H9 (cell line): ENCODE measurements at regions not wholly inside any gene's neighbourhood (a gene's known extent, or its start where the extent isn't known, plus 50 kb on each side); places are given as distances from the start of the nearest gene placed in this dataset.

Experiments
- DNase-seq: peaks from one replicate; pipeline ENCODE4 v3.0.0-alpha.2; 2017
- H2AFZ ChIP-seq: one replicate; pipeline ENCODE4 v1.6.1; 2013; ENCODE audit warnings: mild to moderate bottlenecking, low read length, control low read depth, moderate library complexity
- H2AK5ac ChIP-seq: 2 replicates; pipeline ENCODE4 v1.6.1; 2013; ENCODE audit warnings: low read length, control low read depth, mixed read lengths; ENCODE audit not compliant: insufficient read length
- H2BK120ac ChIP-seq: one replicate; pipeline ENCODE4 v1.6.1; 2013; ENCODE audit warnings: low read depth, mild to moderate bottlenecking, low read length, control low read depth, inconsistent platforms; ENCODE audit not compliant: poor library complexity, severe bottlenecking
- H2BK12ac ChIP-seq: 2 replicates; pipeline ENCODE4 v1.6.1; 2013; ENCODE audit warnings: low read length, control low read depth, mixed read lengths, low read depth; ENCODE audit not compliant: insufficient read length
- H2BK15ac ChIP-seq: 2 replicates; pipeline ENCODE4 v1.6.1; 2013; ENCODE audit warnings: low read depth, low read length, control low read depth
- H2BK20ac ChIP-seq: one replicate; pipeline ENCODE4 v1.6.1; 2013; ENCODE audit warnings: low read depth, mild to moderate bottlenecking, low read length, control low read depth, inconsistent platforms; ENCODE audit not compliant: poor library complexity, severe bottlenecking
- H2BK5ac ChIP-seq: 2 replicates; pipeline ENCODE4 v1.6.1; 2013; ENCODE audit warnings: low read length, control low read depth, mixed read lengths; ENCODE audit not compliant: insufficient read length
- H3K14ac ChIP-seq: 2 replicates; pipeline ENCODE4 v1.6.1; 2013; ENCODE audit warnings: low read length, control low read depth; ENCODE audit not compliant: insufficient read depth
- H3K18ac ChIP-seq: 2 replicates; pipeline ENCODE4 v1.6.1; 2013; ENCODE audit warnings: low read depth, mild to moderate bottlenecking, mixed read lengths, low read length, control low read depth; ENCODE audit not compliant: insufficient read length
- H3K23ac ChIP-seq: 2 replicates; pipeline ENCODE4 v1.6.1; 2013; ENCODE audit warnings: low read length, control low read depth, mixed read lengths, low read depth; ENCODE audit not compliant: insufficient read length
- H3K23me2 ChIP-seq: 2 replicates; pipeline ENCODE4 v1.6.1; 2013; ENCODE audit warnings: low read depth, mild to moderate bottlenecking, mixed read lengths, low read length, control low read depth; ENCODE audit not compliant: insufficient read length, poor library complexity, severe bottlenecking
- H3K27ac ChIP-seq: 2 replicates; pipeline ENCODE4 v1.5.1; 2013; ENCODE audit warnings: low read length, control low read depth, mixed read lengths, low read depth; ENCODE audit not compliant: insufficient read length
- H3K27me3 ChIP-seq: 2 replicates; pipeline ENCODE4 v1.6.1; 2013; ENCODE audit warnings: low read length, control low read depth, inconsistent platforms; ENCODE audit not compliant: insufficient read depth
- H3K4ac ChIP-seq: 2 replicates; pipeline ENCODE4 v1.6.1; 2013; ENCODE audit warnings: low read depth, mild to moderate bottlenecking, control low read depth, inconsistent platforms, low read length, moderate library complexity
- H3K4me1 ChIP-seq: 2 replicates; pipeline ENCODE4 v1.6.1; 2013; ENCODE audit warnings: low read length, control low read depth, inconsistent platforms; ENCODE audit not compliant: insufficient read depth
- H3K4me2 ChIP-seq: 2 replicates; pipeline ENCODE4 v1.6.1; 2013; ENCODE audit warnings: low read length, control low read depth, mixed read lengths; ENCODE audit not compliant: insufficient read length, insufficient read depth
- H3K56ac ChIP-seq: 2 replicates; pipeline ENCODE4 v1.6.1; 2013; ENCODE audit warnings: low read depth, mild to moderate bottlenecking, mixed read lengths, low read length, control low read depth; ENCODE audit not compliant: insufficient read length
- H3K79me1 ChIP-seq: 2 replicates; pipeline ENCODE4 v1.6.1; 2013; ENCODE audit warnings: low read depth, mild to moderate bottlenecking, moderate library complexity, low read length, control low read depth, inconsistent platforms; ENCODE audit not compliant: insufficient read depth, poor library complexity, severe bottlenecking
- H3K79me2 ChIP-seq: 2 replicates; pipeline ENCODE4 v1.6.1; 2013; ENCODE audit warnings: low read length, control low read depth, inconsistent platforms; ENCODE audit not compliant: insufficient read depth
- H3K9ac ChIP-seq: 2 replicates; pipeline ENCODE4 v1.6.1; 2013; ENCODE audit warnings: low read length, control low read depth, mixed read lengths; ENCODE audit not compliant: insufficient read length; ENCODE audit errors: extremely low read depth
- H3K9me3 ChIP-seq: one replicate; pipeline ENCODE4 v1.6.1; 2013; ENCODE audit warnings: low read depth, low read length, inconsistent platforms; ENCODE audit not compliant: control insufficient read depth
- H3T11ph ChIP-seq: one replicate; pipeline ENCODE4 v1.6.1; 2013; ENCODE audit warnings: mild to moderate bottlenecking, low read length, control low read depth, inconsistent platforms
- H4K20me1 ChIP-seq: one replicate; pipeline ENCODE4 v1.6.1; 2013; ENCODE audit not compliant: control insufficient read depth, insufficient read length, insufficient read depth
- H4K5ac ChIP-seq: 2 replicates; pipeline ENCODE4 v1.6.1; 2013; ENCODE audit warnings: low read depth, mild to moderate bottlenecking, mixed read lengths, low read length, control low read depth; ENCODE audit not compliant: insufficient read length
- H4K8ac ChIP-seq: replicated peaks from 2 replicates; pipeline ENCODE4 v1.6.1; 2013; ENCODE audit warnings: low read length, control low read depth, mixed read lengths, low read depth; ENCODE audit not compliant: insufficient read length
- H4K91ac ChIP-seq: 2 replicates; pipeline ENCODE4 v1.6.1; 2013; ENCODE audit warnings: low read depth, mild to moderate bottlenecking, moderate library complexity, mixed read lengths, low read length, control low read depth; ENCODE audit not compliant: insufficient read length
- H3K27ac Mint-ChIP-seq, 3 experiments: 2 replicates in 2 of 3; 3 replicates in 1 of 3; pipeline ENCODE4 v1.8.0; 2020 to 2021; ENCODE audit warnings: mixed read lengths in 3 of 3, mild to moderate bottlenecking in 1 of 3, moderate library complexity in 1 of 3
- H3K27me3 Mint-ChIP-seq: 2 replicates; pipeline ENCODE4 v1.8.0; 2021; ENCODE audit warnings: low read depth, mild to moderate bottlenecking, moderate library complexity, mixed read lengths
- H3K36me3 Mint-ChIP-seq, 3 experiments: 2 replicates in 2 of 3; 3 replicates in 1 of 3; pipeline ENCODE4 v1.8.0; 2020 to 2021; ENCODE audit warnings: low read depth in 3 of 3, mixed read lengths in 3 of 3; ENCODE audit not compliant: insufficient read depth in 1 of 3
- H3K4me1 Mint-ChIP-seq, 2 experiments: 2 replicates each; pipeline ENCODE4 v1.8.0; 2020; ENCODE audit warnings: mixed read lengths in 2 of 2
- H3K4me3 Mint-ChIP-seq, 2 experiments: 2 replicates in 1 of 2; 3 replicates in 1 of 2; pipeline ENCODE4 v1.8.0; 2020 to 2021; ENCODE audit warnings: mild to moderate bottlenecking in 2 of 2, mixed read lengths in 2 of 2, moderate library complexity in 1 of 2
- H3K9me3 Mint-ChIP-seq, 2 experiments: 2 replicates in 1 of 2; 3 replicates in 1 of 2; pipeline ENCODE4 v1.8.0; 2020; ENCODE audit warnings: mild to moderate bottlenecking in 2 of 2, mixed read lengths in 2 of 2, moderate library complexity in 1 of 2
- WGBS: extraction: QIAGEN DNeasy Blood & Tissue Kit; methylation state at CpG from one replicate; pipeline ENCODE4 v1.1.7; 2013; ENCODE audit warnings: missing lambda C conversion rate, low lambda C conversion rate, mixed read lengths; ENCODE audit not compliant: insufficient read length; ENCODE audit errors: extremely low coverage; 5-methylcytosine and 5-hydroxymethylcytosine counted together
- TF ChIP-seq, protein P1 (sequence below): fragments of 200-600 bp; sonication (generic); conservative IDR thresholded peaks from 3 replicates; pipeline ENCODE4 v1.8.0; 2021; ENCODE audit warnings: antibody characterized with exemption, mild to moderate bottlenecking

DNA sequence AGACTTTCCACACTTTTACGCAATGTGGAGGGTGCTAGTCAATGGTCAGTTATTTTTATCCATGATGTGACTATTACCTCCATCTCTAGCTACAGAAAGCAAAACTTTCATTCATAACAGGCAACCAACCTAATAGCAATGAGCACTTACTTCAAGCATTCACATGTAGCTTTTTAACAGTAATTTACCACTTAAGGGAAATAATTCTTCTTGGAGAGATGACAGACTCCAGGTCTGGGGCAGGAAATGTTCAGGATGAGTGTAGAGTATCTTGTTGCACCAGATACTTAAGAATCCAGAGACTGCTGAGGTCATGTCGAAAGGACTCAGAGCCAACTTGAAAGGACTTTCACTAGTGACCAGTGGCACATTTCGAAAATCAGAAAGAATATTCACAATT, 347.6 kb downstream of the CHRM3 start:
- no peak overlapping the region for H3K27ac ChIP-seq
- H3K79me2 ChIP-seq, result no peaks in the 10 kb centered on the region
- H2AK5ac ChIP-seq, result no peak overlapping the region
- no peak overlapping the region for H4K8ac ChIP-seq
- Mint-ChIP-seq H3K4me3 (no peak overlapping the region), H3K9me3 (no peaks in the 10 kb centered on the region), H3K4me1 (no peaks in the 10 kb centered on the region), H3K27ac (no peak overlapping the region), H3K36me3 (no peaks in the 10 kb centered on the region), H3K27me3 (no peaks in the 10 kb centered on the region)
- no peak overlapping the region for H2BK15ac ChIP-seq
- no peaks in the 10 kb centered on the region for H4K20me1 ChIP-seq
- H3K18ac ChIP-seq, result no peak overlapping the region
- TF ChIP-seq, protein P1, sequence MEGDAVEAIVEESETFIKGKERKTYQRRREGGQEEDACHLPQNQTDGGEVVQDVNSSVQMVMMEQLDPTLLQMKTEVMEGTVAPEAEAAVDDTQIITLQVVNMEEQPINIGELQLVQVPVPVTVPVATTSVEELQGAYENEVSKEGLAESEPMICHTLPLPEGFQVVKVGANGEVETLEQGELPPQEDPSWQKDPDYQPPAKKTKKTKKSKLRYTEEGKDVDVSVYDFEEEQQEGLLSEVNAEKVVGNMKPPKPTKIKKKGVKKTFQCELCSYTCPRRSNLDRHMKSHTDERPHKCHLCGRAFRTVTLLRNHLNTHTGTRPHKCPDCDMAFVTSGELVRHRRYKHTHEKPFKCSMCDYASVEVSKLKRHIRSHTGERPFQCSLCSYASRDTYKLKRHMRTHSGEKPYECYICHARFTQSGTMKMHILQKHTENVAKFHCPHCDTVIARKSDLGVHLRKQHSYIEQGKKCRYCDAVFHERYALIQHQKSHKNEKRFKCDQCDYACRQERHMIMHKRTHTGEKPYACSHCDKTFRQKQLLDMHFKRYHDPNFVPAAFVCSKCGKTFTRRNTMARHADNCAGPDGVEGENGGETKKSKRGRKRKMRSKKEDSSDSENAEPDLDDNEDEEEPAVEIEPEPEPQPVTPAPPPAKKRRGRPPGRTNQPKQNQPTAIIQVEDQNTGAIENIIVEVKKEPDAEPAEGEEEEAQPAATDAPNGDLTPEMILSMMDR, result no peak
- no peak for DNase-seq
- H3T11ph ChIP-seq, result no peak overlapping the region
- H2BK5ac ChIP-seq, result no peak overlapping the region
- H3K4ac ChIP-seq, result no peak overlapping the region
- H3K4me1 ChIP-seq, result no peaks in the 10 kb centered on the region
- no peak overlapping the region for H3K56ac ChIP-seq
- no peak overlapping the region for H2AFZ ChIP-seq
- no peak overlapping the region for H4K91ac ChIP-seq
- no peak overlapping the region for H3K14ac ChIP-seq
- no peaks in the 10 kb centered on the region for H3K79me1 ChIP-seq
- H4K5ac ChIP-seq, result no peak overlapping the region
- no peak overlapping the region for H3K23ac ChIP-seq
- H3K9me3 ChIP-seq, result no peaks in the 10 kb centered on the region
- H3K4me2 ChIP-seq, result no peak overlapping the region
- no peaks in the 10 kb centered on the region for H3K23me2 ChIP-seq
- no peak overlapping the region for H2BK20ac ChIP-seq
- H3K9ac ChIP-seq, result no peak overlapping the region
- H2BK120ac ChIP-seq, result no peak overlapping the region
- no peaks in the 10 kb centered on the region for H3K27me3 ChIP-seq
- no CpG with 5 or more reads among the region's 3 CpGs for WGBS
- no peak overlapping the region for H2BK12ac ChIP-seq
